Kidney (tissue), 13 donors: ENCODE measurements at regions not wholly inside any gene's neighbourhood (a gene's known extent, or its start where the extent isn't known, plus 50 kb on each side); places are given as distances from the start of the nearest gene placed in this dataset.

Experiments used
- DNase-seq, 5 donors: peaks; one replicate each; pipeline ENCODE4 v3.0.0-alpha.2; 2013 to 2020
- FAIRE-seq: peaks from 2 replicates; lab custom pipeline; 2012; peaks lifted over from hg19 to GRCh38; lab: Jason Lieb, UNC
- H3K27ac ChIP-seq, 2 donors: one replicate each; pipeline ENCODE4 v1.7.0; 2013; ENCODE audit warnings: low read depth in 2 of 2, low read length in 2 of 2, inconsistent platforms in 1 of 2
- H3K27me3 ChIP-seq: one replicate; pipeline ENCODE4 v1.7.1; 2013; ENCODE audit warnings: low read length, inconsistent platforms; ENCODE audit not compliant: control insufficient read depth, insufficient read depth
- H3K36me3 ChIP-seq, 3 donors: one replicate each; pipeline versions ENCODE4 v1.7.0 to v1.7.1; 2013; ENCODE audit warnings: low read length in 3 of 3, control low read depth in 1 of 3, inconsistent platforms in 1 of 3; ENCODE audit not compliant: insufficient read depth in 3 of 3, control insufficient read depth in 2 of 3
- H3K4me1 ChIP-seq, 3 donors: one replicate each; pipeline versions ENCODE4 v1.7.0 to v1.7.1; 2013; ENCODE audit warnings: low read length in 3 of 3, inconsistent platforms in 1 of 3, low read depth in 1 of 3; ENCODE audit not compliant: control insufficient read depth in 2 of 3, insufficient read depth in 2 of 3
- H3K4me3 ChIP-seq, 3 donors: one replicate each; pipeline versions ENCODE4 v1.7.0 to v1.8.1; 2013; ENCODE audit warnings: low read length in 3 of 3, control low read depth in 1 of 3, inconsistent platforms in 1 of 3
- H3K9ac ChIP-seq, 3 donors: one replicate each; pipeline versions ENCODE4 v1.7.0 to v1.7.1; 2013; ENCODE audit warnings: low read length in 3 of 3, control low read depth in 1 of 3, inconsistent platforms in 1 of 3
- H3K9me3 ChIP-seq, 3 donors: one replicate each; pipeline versions ENCODE4 v1.7.0 to v1.7.1; 2013; ENCODE audit warnings: low read length in 3 of 3, control low read depth in 1 of 3, inconsistent platforms in 1 of 3; ENCODE audit not compliant: control insufficient read depth in 2 of 3, insufficient read depth in 1 of 3
- CTCF ChIP-seq: IDR thresholded peaks from 3 replicates; pipeline ENCODE4 v1.5.1; 2012; ENCODE audit warnings: mild to moderate bottlenecking, moderate library complexity, borderline replicate concordance; ENCODE audit not compliant: insufficient read depth; ENCODE audit errors: extremely low read depth
- intact Hi-C: fragments of 100-400 bp; cut with DNase I; formaldehyde crosslinking; loops from one replicate; pipeline ENCODE4 v1.11.1; 2022
- donor health status: control.
- donor health status: control.
- donor health status: control.
- donor health status: control.
- donor health status: control.
- donor health status: DM: yes; HTN: yes; CAD: no.
- donor health status: Normal renal cell carcinoma (clear cell type).

- DNase-seq, result no peak
- no peaks in the 10 kb centered on the region for H3K27me3 ChIP-seq
- TF ChIP-seq CTCF, result no peak
- H3K9me3 ChIP-seq, result no peaks in the 10 kb centered on the region
- no peak overlapping the region for H3K27ac ChIP-seq
- H3K4me1 ChIP-seq, result no peaks in the 10 kb centered on the region
- no peaks in the 10 kb centered on the region for H3K36me3 ChIP-seq
- intact Hi-C loops, result no loop called here
- no peak overlapping the region for H3K4me3 ChIP-seq
- FAIRE-seq, result no peak
- no peak overlapping the region for H3K9ac ChIP-seq
Observed at GRCh38 chr4:160493206-160493605, 1390.3 kb downstream of the RAPGEF2 start.

DNA sequence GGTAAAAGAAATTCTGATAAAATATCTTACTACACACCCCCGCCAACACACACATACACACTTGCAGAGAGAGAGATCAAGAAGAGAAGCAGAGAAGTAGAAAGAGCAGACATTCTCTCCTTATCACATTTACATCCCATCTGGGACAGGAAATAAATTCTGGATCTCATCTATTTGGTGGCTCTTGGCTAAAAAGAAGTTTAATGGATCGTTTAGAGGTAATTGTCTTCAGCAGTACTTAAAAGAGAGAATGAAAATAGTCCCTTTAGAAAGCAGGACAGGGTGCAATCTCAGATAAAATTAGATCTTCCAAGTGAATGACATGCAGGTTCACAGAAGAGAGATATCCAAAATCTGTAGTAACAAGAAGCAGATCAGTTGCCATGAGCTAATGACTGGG, 1392.5 kb downstream of the RAPGEF2 start:
- Histone ChIP-seq H3K4me3 (no peak overlapping the region), H3K9ac (no peak overlapping the region), H3K27ac (no peak overlapping the region), H3K4me1 (no peaks in the 10 kb centered on the region), H3K9me3 (no peaks in the 10 kb centered on the region), H3K36me3 (no peaks in the 10 kb centered on the region), H3K27me3 (no peaks in the 10 kb centered on the region)
- DNase-seq (no peak), FAIRE-seq (no peak)
- intact Hi-C loops, result no loop called here
- no peak for TF ChIP-seq CTCF

GRCh38 chr4:160498211-160498610, 1395.3 kb downstream of the RAPGEF2 start:
- Histone ChIP-seq H3K4me3 (no peak overlapping the region), H3K27ac (no peak overlapping the region), H3K27me3 (no peaks in the 10 kb centered on the region), H3K9me3 (no peaks in the 10 kb centered on the region), H3K4me1 (no peaks in the 10 kb centered on the region), H3K9ac (no peak overlapping the region), H3K36me3 (no peaks in the 10 kb centered on the region)
- intact Hi-C loops, result no loop called here
- TF ChIP-seq CTCF, result no peak
- FAIRE-seq (no peak), DNase-seq (no peak)

GRCh38 chr4:160505724-160506123, 1402.8 kb downstream of the RAPGEF2 start:
- no peak for DNase-seq
- Histone ChIP-seq H3K4me3 (no peak overlapping the region), H3K4me1 (no peaks in the 10 kb centered on the region), H3K9me3 (no peaks in the 10 kb centered on the region), H3K27me3 (no peaks in the 10 kb centered on the region), H3K27ac (no peak overlapping the region), H3K9ac (no peak overlapping the region), H3K36me3 (no peaks in the 10 kb centered on the region)
- FAIRE-seq, result no peak
- intact Hi-C loops, result no loop called here
- no peak for TF ChIP-seq CTCF
